GM12875 (cell line): ENCODE measurements at regions not wholly inside any gene's neighbourhood (a gene's known extent, or its start where the extent isn't known, plus 50 kb on each side); places are given as distances from the start of the nearest gene placed in this dataset.

Experiments
- H3K4me3 ChIP-seq: one replicate; pipeline ENCODE4 v1.5.1; 2011; ENCODE audit warnings: low read depth, low read length, control low read depth
- TF ChIP-seq, protein P1 (sequence below): IDR thresholded peaks from 2 replicates; pipeline ENCODE4 v1.5.1; 2011; ENCODE audit warnings: low read depth, mild to moderate bottlenecking, control low read depth, inconsistent platforms, low read length, moderate library complexity, borderline replicate concordance; ENCODE audit not compliant: insufficient read depth

DNA sequence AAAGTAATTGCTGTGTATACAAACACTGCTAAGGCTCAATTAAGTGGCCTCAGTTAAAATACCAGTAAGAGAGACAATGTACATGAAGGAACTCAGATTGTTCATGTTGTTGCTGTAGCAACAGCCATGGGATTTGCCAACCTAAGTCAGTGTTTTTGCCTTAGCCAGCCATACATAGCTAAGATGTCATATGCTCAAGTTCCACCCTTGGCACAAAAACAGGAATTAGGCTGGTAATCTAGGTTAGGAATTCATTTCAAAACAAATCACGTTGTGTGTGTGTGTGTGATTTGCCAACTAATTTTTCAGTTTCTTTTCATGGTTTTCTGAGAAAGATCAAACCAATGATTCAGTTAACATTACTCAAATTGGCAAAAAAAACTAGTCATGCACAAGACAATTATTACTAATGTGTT is 143.7 kb upstream of the KCNMB2 start:
- no peak overlapping the region for H3K4me3 ChIP-seq
- TF ChIP-seq, protein P1, sequence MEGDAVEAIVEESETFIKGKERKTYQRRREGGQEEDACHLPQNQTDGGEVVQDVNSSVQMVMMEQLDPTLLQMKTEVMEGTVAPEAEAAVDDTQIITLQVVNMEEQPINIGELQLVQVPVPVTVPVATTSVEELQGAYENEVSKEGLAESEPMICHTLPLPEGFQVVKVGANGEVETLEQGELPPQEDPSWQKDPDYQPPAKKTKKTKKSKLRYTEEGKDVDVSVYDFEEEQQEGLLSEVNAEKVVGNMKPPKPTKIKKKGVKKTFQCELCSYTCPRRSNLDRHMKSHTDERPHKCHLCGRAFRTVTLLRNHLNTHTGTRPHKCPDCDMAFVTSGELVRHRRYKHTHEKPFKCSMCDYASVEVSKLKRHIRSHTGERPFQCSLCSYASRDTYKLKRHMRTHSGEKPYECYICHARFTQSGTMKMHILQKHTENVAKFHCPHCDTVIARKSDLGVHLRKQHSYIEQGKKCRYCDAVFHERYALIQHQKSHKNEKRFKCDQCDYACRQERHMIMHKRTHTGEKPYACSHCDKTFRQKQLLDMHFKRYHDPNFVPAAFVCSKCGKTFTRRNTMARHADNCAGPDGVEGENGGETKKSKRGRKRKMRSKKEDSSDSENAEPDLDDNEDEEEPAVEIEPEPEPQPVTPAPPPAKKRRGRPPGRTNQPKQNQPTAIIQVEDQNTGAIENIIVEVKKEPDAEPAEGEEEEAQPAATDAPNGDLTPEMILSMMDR: no peak

GRCh38 chr3:178393146-178393545 is 143.1 kb upstream of the KCNMB2 start:
- H3K4me3 ChIP-seq: no peak overlapping the region
- TF ChIP-seq, protein P1: no peak

- TF ChIP-seq, protein P1: no peak
- no peak overlapping the region for H3K4me3 ChIP-seq
These were observed 142.4 kb upstream of the KCNMB2 start for GRCh38 chr3:178393824-178394223.

GRCh38 chr3:178396318-178396717 is 139.9 kb upstream of the KCNMB2 start:
- H3K4me3 ChIP-seq: no peak overlapping the region
- TF ChIP-seq, protein P1: no peak

DNA sequence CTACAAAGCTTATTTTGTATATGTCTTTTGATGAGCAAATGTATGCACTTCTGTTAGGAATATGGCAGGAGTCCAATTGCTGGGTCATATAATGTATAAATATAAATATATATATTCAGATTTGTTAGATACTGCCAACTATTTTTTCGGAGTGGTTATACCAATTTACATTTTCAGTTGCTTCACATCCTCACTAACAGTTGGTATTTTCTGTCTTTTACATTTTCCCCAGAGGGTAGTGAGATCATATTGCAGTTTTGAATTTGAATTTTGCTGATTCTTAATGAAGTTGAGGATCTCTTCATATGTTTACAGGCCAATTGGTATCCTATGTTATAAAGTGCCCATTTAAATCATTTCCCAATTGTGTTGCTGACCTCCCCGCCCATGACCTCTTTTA is 139.0 kb upstream of the KCNMB2 start:
- H3K4me3 ChIP-seq: no peak overlapping the region
- TF ChIP-seq, protein P1: no peak

DNA sequence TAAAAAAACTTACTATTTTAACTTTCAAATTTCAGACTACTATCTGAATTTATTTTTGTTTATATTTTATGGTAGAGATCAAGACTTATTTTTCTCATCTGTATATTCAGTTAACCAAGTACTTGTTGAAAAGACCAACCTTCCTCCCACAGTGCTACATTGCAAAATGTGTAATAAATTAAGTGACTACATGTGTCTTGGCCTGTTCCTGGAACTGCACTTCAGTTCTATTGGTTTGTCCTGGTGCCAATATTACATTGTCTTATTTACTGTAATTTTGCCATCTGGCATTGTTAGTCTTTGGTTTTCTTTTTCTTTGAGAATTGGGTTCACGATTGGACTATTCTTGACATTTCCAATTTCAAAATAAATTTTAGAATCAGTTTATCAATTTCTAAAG is 138.4 kb upstream of the KCNMB2 start:
- TF ChIP-seq, protein P1: no peak

DNA sequence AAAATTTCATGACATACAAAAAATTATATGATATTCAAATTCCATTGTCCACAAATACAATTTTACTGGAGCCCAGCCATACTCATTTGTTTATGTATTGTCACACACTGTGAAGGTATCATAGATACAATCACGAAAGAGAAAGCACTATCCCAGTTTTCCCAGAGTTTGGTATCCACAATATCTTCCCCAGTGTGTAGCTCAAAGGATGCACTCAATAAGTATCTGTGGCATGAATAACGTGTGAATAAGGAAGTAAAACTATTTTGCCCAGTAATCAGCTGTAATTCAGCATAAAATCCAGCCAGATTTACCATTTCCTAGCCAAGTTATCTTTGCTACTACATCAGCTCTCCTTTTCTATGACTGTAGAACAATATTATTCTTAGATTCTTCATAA is 131.3 kb upstream of the KCNMB2 start:
- no peak overlapping the region for H3K4me3 ChIP-seq
- TF ChIP-seq, protein P1: no peak

More for the DNA sequence above, 138.4 kb upstream of the KCNMB2 start:
- H3K4me3 ChIP-seq: no peak overlapping the region
